K562 (cell line): ENCODE measurements at regions not wholly inside any gene's neighbourhood (a gene's known extent, or its start where the extent isn't known, plus 50 kb on each side); places are given as distances from the start of the nearest gene placed in this dataset.

Source experiments
- BRF2 ChIP-seq: IDR thresholded peaks from 3 replicates; pipeline ENCODE4 v1.6.1; 2011; ENCODE audit warnings: borderline replicate concordance, mild to moderate bottlenecking; ENCODE audit not compliant: insufficient read length, insufficient read depth
- CHD2 ChIP-seq: IDR thresholded peaks from 2 replicates; pipeline ENCODE4 v1.6.1; 2011; ENCODE audit warnings: low read depth, low read length
- ELF1 ChIP-seq: fragments of 200-800 bp; sonication (Bioruptor generic); IDR thresholded peaks from 2 replicates; pipeline ENCODE4 v1.6.1; 2016; ENCODE audit warnings: missing genetic modification characterization, missing compliant biosample characterization
- JUNB ChIP-seq: fragments of 450-650 bp; formaldehyde crosslinking; conservative IDR thresholded peaks from 2 replicates; pipeline ENCODE4 v1.4.0; 2020; ENCODE audit warnings: mild to moderate bottlenecking
- RNF219 ChIP-seq: fragments of 250-450 bp; sonication (Bioruptor Pico); IDR thresholded peaks from 2 replicates; pipeline ENCODE4 v1.5.0; 2022; ENCODE audit warnings: mild to moderate bottlenecking

DNA sequence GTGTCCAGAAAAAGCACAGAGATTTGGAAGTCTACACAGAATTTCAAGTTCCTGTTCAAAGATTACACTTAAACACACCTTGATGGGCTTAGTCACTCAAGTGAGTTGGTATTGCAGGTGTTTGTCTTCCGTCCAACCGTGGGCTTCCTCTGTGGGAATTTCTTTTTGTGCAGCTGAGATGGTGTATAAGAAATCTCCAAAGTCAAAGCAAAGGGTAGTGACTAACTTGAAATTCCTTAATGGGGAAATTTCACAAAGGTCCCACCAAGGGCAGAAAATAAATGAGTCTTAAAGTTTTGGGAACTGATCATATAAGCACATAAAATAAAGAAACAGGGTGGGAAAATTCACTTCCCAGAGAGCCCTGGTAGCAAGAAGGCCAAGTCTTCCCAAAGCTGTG lies 102.0 kb upstream of the TNFAIP3 start:
- TF ChIP-seq BRF2: no peak
- TF ChIP-seq CHD2: no peak
- no peak for TF ChIP-seq RNF219
- TF ChIP-seq ELF1 (tag): no peak
- TF ChIP-seq JUNB: no peak
